Esophagus (tissue), 2 donors: ENCODE measurements at regions not wholly inside any gene's neighbourhood (a gene's known extent, or its start where the extent isn't known, plus 50 kb on each side); places are given as distances from the start of the nearest gene placed in this dataset.

Experiments
- H3K27ac ChIP-seq, 2 donors: one replicate each; pipeline ENCODE4 v1.5.1; 2013; ENCODE audit warnings: low read depth in 2 of 2, mild to moderate bottlenecking in 2 of 2, inconsistent platforms in 1 of 2, low read length in 1 of 2, moderate library complexity in 1 of 2
- H3K27me3 ChIP-seq, 2 donors: one replicate each; pipeline ENCODE4 v1.6.1; 2013; ENCODE audit warnings: low read length in 2 of 2, control low read depth in 1 of 2, mild to moderate bottlenecking in 1 of 2; ENCODE audit not compliant: insufficient read depth in 2 of 2, control insufficient read depth in 1 of 2
- H3K36me3 ChIP-seq, 2 donors: one replicate each; pipeline ENCODE4 v1.6.1; 2013; ENCODE audit warnings: low read length in 1 of 2; ENCODE audit not compliant: control insufficient read depth in 2 of 2, insufficient read depth in 2 of 2
- H3K4me1 ChIP-seq, 2 donors: one replicate each; pipeline ENCODE4 v1.6.1; 2013; ENCODE audit warnings: low read length in 1 of 2; ENCODE audit not compliant: control insufficient read depth in 2 of 2, insufficient read depth in 2 of 2
- H3K4me3 ChIP-seq, 2 donors: one replicate each; pipeline ENCODE4 v1.5.1; 2013; ENCODE audit warnings: low read length in 2 of 2, mild to moderate bottlenecking in 2 of 2, low read depth in 1 of 2, moderate library complexity in 1 of 2
- H3K9me3 ChIP-seq, 2 donors: one replicate each; pipeline ENCODE4 v1.6.1; 2013; ENCODE audit warnings: mild to moderate bottlenecking in 2 of 2, low read depth in 1 of 2, low read length in 1 of 2, moderate library complexity in 1 of 2; ENCODE audit not compliant: control insufficient read depth in 2 of 2, insufficient read depth in 1 of 2
- WGBS, 2 donors: extraction: QIAGEN DNeasy Blood & Tissue Kit; methylation state at CpG; one replicate each; pipeline ENCODE4 v1.1.7; 2013; 5-methylcytosine and 5-hydroxymethylcytosine counted together
- donor health status: healthy with polysubstance abuse.
- donor health status: Bipolar disorder and iron deficiency.

- Histone ChIP-seq H3K27me3 (no peaks in the 10 kb centered on the region), H3K27ac (no peak overlapping the region), H3K36me3 (no peaks in the 10 kb centered on the region), H3K9me3 (no peaks in the 10 kb centered on the region), H3K4me3 (no peak overlapping the region), H3K4me1 (no peaks in the 10 kb centered on the region)
- WGBS, 2 donors: 55 to 89% methylated on average over 1 of the region's 1 CpG
Observed at GRCh38 chrX:20740443-20740842, 473.7 kb upstream of the RPS6KA3 start.

- H3K27me3 ChIP-seq: no peaks in the 10 kb centered on the region
- H3K4me1 ChIP-seq: no peaks in the 10 kb centered on the region
- 63 to 73% methylated on average over 3 of the region's 3 CpGs for WGBS, 2 donors
Observed at GRCh38 chrX:20739038-20739745, 472.5 kb upstream of the RPS6KA3 start.

GRCh38 chrX:20729416-20729815 lies 462.7 kb upstream of the RPS6KA3 start:
- Histone ChIP-seq H3K27me3 (no peaks in the 10 kb centered on the region), H3K4me1 (no peaks in the 10 kb centered on the region), H3K9me3 (no peaks in the 10 kb centered on the region), H3K36me3 (no peaks in the 10 kb centered on the region), H3K27ac (no peak overlapping the region), H3K4me3 (no peak overlapping the region)
- WGBS, 2 donors: 24 to 33% methylated on average over 1 of the region's 1 CpG

More at GRCh38 chrX:20739038-20739745, 472.5 kb upstream of the RPS6KA3 start:
- no peaks in the 10 kb centered on the region for H3K9me3 ChIP-seq
- no peak overlapping the region for H3K27ac ChIP-seq
- no peak overlapping the region for H3K4me3 ChIP-seq
- H3K36me3 ChIP-seq: no peaks in the 10 kb centered on the region

- H3K9me3 ChIP-seq: no peaks in the 10 kb centered on the region
- no peaks in the 10 kb centered on the region for H3K36me3 ChIP-seq
- no peaks in the 10 kb centered on the region for H3K27me3 ChIP-seq
- 27 to 38% methylated on average over 1 of the region's 1 CpG for WGBS, 2 donors
- no peak overlapping the region for H3K27ac ChIP-seq
- H3K4me1 ChIP-seq: no peaks in the 10 kb centered on the region
- no peak overlapping the region for H3K4me3 ChIP-seq
Observed at GRCh38 chrX:20727447-20727846, 460.7 kb upstream of the RPS6KA3 start.

GRCh38 chrX:20720954-20721626 lies 454.4 kb upstream of the RPS6KA3 start:
- no peaks in the 10 kb centered on the region for H3K27me3 ChIP-seq
- no peaks in the 10 kb centered on the region for H3K9me3 ChIP-seq
- no peaks in the 10 kb centered on the region for H3K4me1 ChIP-seq
- no peak overlapping the region for H3K27ac ChIP-seq
- H3K36me3 ChIP-seq: no peaks in the 10 kb centered on the region
- WGBS, 2 donors: 68 to 83% methylated on average over 2 of the region's 2 CpGs
- no peak overlapping the region for H3K4me3 ChIP-seq

GRCh38 chrX:20718592-20719380 lies 452.1 kb upstream of the RPS6KA3 start:
- no peaks in the 10 kb centered on the region for H3K27me3 ChIP-seq
- WGBS, 2 donors: 30 to 35% methylated on average over 3 of the region's 3 CpGs

GRCh38 chrX:20715176-20715575 lies 448.5 kb upstream of the RPS6KA3 start:
- 71 to 80% methylated on average over 3 of the region's 3 CpGs for WGBS, 2 donors
- H3K27me3 ChIP-seq: no peaks in the 10 kb centered on the region
- H3K4me1 ChIP-seq: no peaks in the 10 kb centered on the region
- no peaks in the 10 kb centered on the region for H3K36me3 ChIP-seq
- no peak overlapping the region for H3K4me3 ChIP-seq
- no peak overlapping the region for H3K27ac ChIP-seq
- H3K9me3 ChIP-seq: no peaks in the 10 kb centered on the region

More at GRCh38 chrX:20718592-20719380, 452.1 kb upstream of the RPS6KA3 start:
- Histone ChIP-seq H3K36me3 (no peaks in the 10 kb centered on the region), H3K4me3 (no peak overlapping the region), H3K4me1 (no peaks in the 10 kb centered on the region), H3K27ac (no peak overlapping the region), H3K9me3 (no peaks in the 10 kb centered on the region)

- H3K27me3 ChIP-seq: no peaks in the 10 kb centered on the region
- no peaks in the 10 kb centered on the region for H3K36me3 ChIP-seq
- no peak overlapping the region for H3K27ac ChIP-seq
- WGBS, 2 donors: 21 to 28% methylated on average over 1 of the region's 1 CpG
- no peaks in the 10 kb centered on the region for H3K9me3 ChIP-seq
- H3K4me3 ChIP-seq: no peak overlapping the region
- H3K4me1 ChIP-seq: no peaks in the 10 kb centered on the region
Observed at GRCh38 chrX:20712811-20713210, 446.1 kb upstream of the RPS6KA3 start.

- Histone ChIP-seq H3K9me3 (no peaks in the 10 kb centered on the region), H3K27ac (no peak overlapping the region), H3K27me3 (no peaks in the 10 kb centered on the region), H3K4me3 (no peak overlapping the region), H3K36me3 (no peaks in the 10 kb centered on the region), H3K4me1 (no peaks in the 10 kb centered on the region)
- WGBS, 2 donors: 49 to 62% methylated on average over 3 of the region's 3 CpGs
Observed at GRCh38 chrX:20711366-20711765, 444.7 kb upstream of the RPS6KA3 start.
